Mesothelial cell of epicardium (in vitro differentiated cells): ENCODE measurements at regions not wholly inside any gene's neighbourhood (a gene's known extent, or its start where the extent isn't known, plus 50 kb on each side); places are given as distances from the start of the nearest gene placed in this dataset.
"Not testable (repeated sequence)": the region's sequence is repeated elsewhere in the genome, so short reads cannot be mapped to it uniquely, and the experiment has no call there.

Experiments used
- DNase-seq, 2 experiments: peaks; one replicate each; pipeline ENCODE4 v3.0.0; 2021; ENCODE audit warnings: low spot score in 2 of 2; ENCODE audit not compliant: unreplicated experiment in 2 of 2
- H3K27ac Mint-ChIP-seq: 2 replicates; pipeline ENCODE4 v1.8.0; 2021; ENCODE audit warnings: mixed read lengths
- H3K27me3 Mint-ChIP-seq: 2 replicates; pipeline ENCODE4 v1.8.0; 2021; ENCODE audit warnings: low read depth, mixed read lengths
- H3K36me3 Mint-ChIP-seq: 2 replicates; pipeline ENCODE4 v1.8.0; 2021; ENCODE audit warnings: mixed read lengths
- H3K4me1 Mint-ChIP-seq: 2 replicates; pipeline ENCODE4 v1.8.0; 2021; ENCODE audit warnings: mixed read lengths
- H3K4me3 Mint-ChIP-seq: 2 replicates; pipeline ENCODE4 v1.8.0; 2021; ENCODE audit warnings: mild to moderate bottlenecking, moderate library complexity, mixed read lengths
- H3K9me3 Mint-ChIP-seq: 2 replicates; pipeline ENCODE4 v1.8.0; 2021; ENCODE audit warnings: mixed read lengths
- TF ChIP-seq, protein P1 (sequence below): fragments of 200-600 bp; sonication (generic); IDR thresholded peaks from one replicate; pipeline ENCODE4 v1.5.0; 2021; ENCODE audit warnings: antibody characterized with exemption; ENCODE audit not compliant: unreplicated experiment

DNA sequence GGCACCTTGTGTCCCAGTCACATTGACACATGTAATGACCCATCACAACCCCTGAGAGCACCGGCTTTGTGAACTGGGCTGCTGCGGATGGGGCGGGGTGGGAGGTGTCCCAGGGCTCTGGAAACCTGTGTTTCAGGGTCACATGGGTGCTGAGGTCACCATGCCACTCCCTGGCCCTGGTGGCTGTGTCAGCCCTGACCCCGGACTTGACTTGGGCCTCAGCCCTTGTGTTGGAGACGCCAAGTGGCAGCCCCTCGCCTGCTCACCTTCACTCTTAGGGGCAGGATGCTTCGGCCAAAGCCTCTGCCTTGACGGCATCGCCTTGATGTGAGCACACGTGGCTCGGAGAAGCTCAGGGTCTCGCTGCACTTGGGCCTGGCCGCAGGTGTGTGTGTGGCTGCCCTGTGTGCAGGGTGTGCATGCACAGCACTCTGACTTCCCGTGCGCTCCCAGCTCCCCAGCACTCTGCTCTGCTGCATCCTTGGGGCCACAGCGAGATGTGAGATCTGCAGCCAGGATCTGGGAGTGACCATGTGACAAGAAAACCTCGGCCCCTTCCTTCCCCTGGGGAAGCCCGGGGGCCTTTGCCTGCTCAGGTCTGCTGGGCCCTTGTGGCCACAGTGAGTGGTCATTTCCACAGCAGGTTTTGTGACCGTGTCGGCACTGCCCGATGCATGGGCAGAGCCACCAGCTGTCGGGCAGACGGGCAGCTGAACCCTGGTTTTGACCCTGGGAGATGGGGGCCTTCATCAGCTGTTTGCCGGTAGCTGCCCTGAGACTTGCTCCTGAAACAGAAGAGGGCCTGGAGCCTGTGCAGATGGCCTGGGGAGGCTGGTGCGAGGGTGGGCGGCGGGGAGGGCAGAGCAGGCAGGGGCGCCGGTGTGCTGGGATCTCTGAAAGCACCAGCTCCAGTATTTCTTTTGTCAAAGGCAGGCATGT is 167.4 kb downstream of the KIF26A start:
- Mint-ChIP-seq H3K27ac (no peak overlapping the region), H3K4me3 (no peak overlapping the region), H3K4me1 (no peaks in the 10 kb centered on the region), H3K36me3 (no peaks in the 10 kb centered on the region), H3K9me3 (peaks cover 3% of the 10 kb centered on the region), H3K27me3 (peaks cover 16% of the 10 kb centered on the region)
- no peak for DNase-seq
- TF ChIP-seq, protein P1, sequence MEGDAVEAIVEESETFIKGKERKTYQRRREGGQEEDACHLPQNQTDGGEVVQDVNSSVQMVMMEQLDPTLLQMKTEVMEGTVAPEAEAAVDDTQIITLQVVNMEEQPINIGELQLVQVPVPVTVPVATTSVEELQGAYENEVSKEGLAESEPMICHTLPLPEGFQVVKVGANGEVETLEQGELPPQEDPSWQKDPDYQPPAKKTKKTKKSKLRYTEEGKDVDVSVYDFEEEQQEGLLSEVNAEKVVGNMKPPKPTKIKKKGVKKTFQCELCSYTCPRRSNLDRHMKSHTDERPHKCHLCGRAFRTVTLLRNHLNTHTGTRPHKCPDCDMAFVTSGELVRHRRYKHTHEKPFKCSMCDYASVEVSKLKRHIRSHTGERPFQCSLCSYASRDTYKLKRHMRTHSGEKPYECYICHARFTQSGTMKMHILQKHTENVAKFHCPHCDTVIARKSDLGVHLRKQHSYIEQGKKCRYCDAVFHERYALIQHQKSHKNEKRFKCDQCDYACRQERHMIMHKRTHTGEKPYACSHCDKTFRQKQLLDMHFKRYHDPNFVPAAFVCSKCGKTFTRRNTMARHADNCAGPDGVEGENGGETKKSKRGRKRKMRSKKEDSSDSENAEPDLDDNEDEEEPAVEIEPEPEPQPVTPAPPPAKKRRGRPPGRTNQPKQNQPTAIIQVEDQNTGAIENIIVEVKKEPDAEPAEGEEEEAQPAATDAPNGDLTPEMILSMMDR, result no peak

DNA sequence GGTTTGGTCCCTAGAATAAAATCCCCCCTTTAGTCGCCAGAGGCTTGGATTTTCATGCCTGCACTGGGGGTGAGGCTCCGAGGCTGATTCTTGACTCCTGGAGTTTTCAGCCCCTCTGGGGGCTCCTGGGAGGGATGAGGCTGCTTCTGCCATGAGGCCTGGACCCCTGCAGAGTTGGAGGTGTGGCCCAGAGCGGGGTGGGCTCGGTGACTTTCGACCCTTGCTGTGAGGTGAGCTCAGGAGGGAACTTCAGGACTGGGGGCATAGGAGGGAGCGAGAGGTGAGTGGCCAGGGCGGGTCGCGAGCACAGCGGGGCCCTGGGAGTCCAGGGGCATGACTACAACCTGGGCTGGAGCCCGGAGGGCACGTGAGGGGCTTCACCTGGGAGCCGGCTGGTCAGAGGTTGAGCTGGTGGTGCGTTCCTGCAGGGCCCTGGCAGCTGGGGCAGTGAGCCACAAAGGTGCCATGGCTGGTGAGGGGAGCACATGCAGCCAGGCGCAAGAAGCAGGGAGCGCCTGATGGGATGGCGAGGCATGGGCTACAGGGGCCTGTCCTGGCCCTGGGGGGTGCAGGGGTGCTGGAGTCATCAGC is 168.2 kb downstream of the KIF26A start:
- TF ChIP-seq, protein P1, result no peak
- no peak for DNase-seq
- peaks cover 5% of the 10 kb centered on the region for H3K9me3 Mint-ChIP-seq
- H3K4me1 Mint-ChIP-seq, result no peaks in the 10 kb centered on the region
- no peak overlapping the region for H3K27ac Mint-ChIP-seq
- H3K36me3 Mint-ChIP-seq, result no peaks in the 10 kb centered on the region
- no peak overlapping the region for H3K4me3 Mint-ChIP-seq
- H3K27me3 Mint-ChIP-seq, result peaks cover 18% of the 10 kb centered on the region

- Mint-ChIP-seq H3K27ac (no peak overlapping the region), H3K36me3 (no peaks in the 10 kb centered on the region), H3K4me1 (no peaks in the 10 kb centered on the region), H3K4me3 (no peak overlapping the region), H3K27me3 (peaks cover 22% of the 10 kb centered on the region), H3K9me3 (peaks cover 5% of the 10 kb centered on the region)
- TF ChIP-seq, protein P1, result no peak
- no peak for DNase-seq
Measured at GRCh38 chr14:104307246-104307626, 168.8 kb downstream of the KIF26A start.

DNA sequence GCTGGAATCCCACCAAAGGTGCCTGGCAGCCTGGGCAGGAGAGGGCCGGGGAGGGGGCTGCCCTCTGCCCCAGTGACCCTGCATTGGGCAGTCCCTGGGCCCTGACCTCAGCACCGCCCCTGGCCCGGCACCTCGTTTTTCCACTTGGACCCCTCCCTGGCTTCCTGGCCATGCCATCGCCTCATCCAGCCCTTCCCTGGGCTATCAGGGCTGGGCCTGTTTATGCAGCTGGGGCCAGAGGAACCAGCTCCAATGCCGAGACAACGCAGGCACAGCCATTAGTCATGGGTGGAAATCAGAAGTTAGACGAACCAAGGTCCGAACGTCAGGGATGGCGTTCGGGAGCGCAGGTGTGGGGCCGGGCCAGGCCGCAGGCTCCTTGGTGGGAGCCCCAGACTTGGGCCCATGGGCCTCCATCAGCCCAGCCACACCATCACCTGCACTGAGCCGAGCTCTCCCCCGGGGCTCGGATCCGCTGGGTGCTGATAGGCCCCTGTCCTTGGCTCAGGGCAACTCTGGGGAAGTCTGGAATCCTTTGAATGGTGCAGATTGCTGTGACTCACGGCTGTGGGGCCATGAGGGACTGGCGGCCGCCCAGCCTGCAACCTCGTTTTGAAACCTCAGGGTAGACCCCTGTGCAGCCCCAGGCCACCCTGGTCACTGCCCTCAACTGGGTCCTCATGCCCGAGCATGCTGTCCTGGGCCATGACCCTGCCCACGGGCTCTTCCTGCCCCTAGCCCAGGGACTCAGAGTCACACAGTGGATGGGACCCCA is 169.4 kb downstream of the KIF26A start:
- Mint-ChIP-seq H3K9me3 (peaks cover 5% of the 10 kb centered on the region), H3K36me3 (no peaks in the 10 kb centered on the region)

GRCh38 chr14:104308534-104308933 is 170.1 kb downstream of the KIF26A start:
- H3K36me3 Mint-ChIP-seq, H3K4me1 Mint-ChIP-seq, DNase-seq, H3K27ac Mint-ChIP-seq, H3K4me3 Mint-ChIP-seq, H3K9me3 Mint-ChIP-seq: not testable (repeated sequence)
- H3K27me3 Mint-ChIP-seq, result peaks cover 33% of the 10 kb centered on the region

More for the DNA sequence above, 169.4 kb downstream of the KIF26A start:
- Mint-ChIP-seq H3K27ac (no peak overlapping the region), H3K4me3 (no peak overlapping the region), H3K27me3 (peaks cover 27% of the 10 kb centered on the region), H3K4me1 (no peaks in the 10 kb centered on the region)
- TF ChIP-seq, protein P1, result no peak
- DNase-seq, result no peak
